ENCODE measurements at regions not wholly inside any gene's neighbourhood (a gene's known extent, or its start where the extent isn't known, plus 50 kb on each side); places are given as distances from the start of the nearest gene placed in this dataset.

GRCh38 chr13:55893540-55893939 lies 1247.2 kb upstream of the PRR20A start:
- no peak for TF ChIP-seq CTCF (IDR thresholded peaks at IDR 0.05; ENCODE audit: low read depth, low read length, poor library complexity, severe bottlenecking)
- TF ChIP-seq EZH2phosphoT487 (IDR thresholded peaks at IDR 0.05; ENCODE audit: borderline replicate concordance, low read length) = no peak
